GM12872 (cell line): ENCODE measurements at regions not wholly inside any gene's neighbourhood (a gene's known extent, or its start where the extent isn't known, plus 50 kb on each side); places are given as distances from the start of the nearest gene placed in this dataset.

ENCODE experiments used
- CTCF ChIP-seq: IDR thresholded peaks from 3 replicates; pipeline ENCODE4 v1.5.1; 2011; ENCODE audit warnings: low read depth, mild to moderate bottlenecking, low read length, moderate library complexity; ENCODE audit not compliant: insufficient read depth

GRCh38 chr2:16215902-16216557, 275.7 kb downstream of the MYCN start:
- TF ChIP-seq CTCF = no peak

GRCh38 chr2:16214861-16215260, 274.5 kb downstream of the MYCN start:
- no peak for TF ChIP-seq CTCF

- TF ChIP-seq CTCF = no peak
Observed at GRCh38 chr2:16214391-16214790, 274.0 kb downstream of the MYCN start.

GRCh38 chr2:16212321-16212720, 272.0 kb downstream of the MYCN start:
- no peak for TF ChIP-seq CTCF

GRCh38 chr2:16211341-16211740, 271.0 kb downstream of the MYCN start:
- TF ChIP-seq CTCF = no peak

GRCh38 chr2:16210841-16211240, 270.5 kb downstream of the MYCN start:
- TF ChIP-seq CTCF = no peak

- TF ChIP-seq CTCF = no peak
Observed at GRCh38 chr2:16209799-16210198, 269.4 kb downstream of the MYCN start.
